ENCODE measurements at regions not wholly inside any gene's neighbourhood (a gene's known extent, or its start where the extent isn't known, plus 50 kb on each side); places are given as distances from the start of the nearest gene placed in this dataset.
"Not testable (repeated sequence)": the region's sequence is repeated elsewhere in the genome, so short reads cannot be mapped to it uniquely, and the experiment has no call there.

DNA sequence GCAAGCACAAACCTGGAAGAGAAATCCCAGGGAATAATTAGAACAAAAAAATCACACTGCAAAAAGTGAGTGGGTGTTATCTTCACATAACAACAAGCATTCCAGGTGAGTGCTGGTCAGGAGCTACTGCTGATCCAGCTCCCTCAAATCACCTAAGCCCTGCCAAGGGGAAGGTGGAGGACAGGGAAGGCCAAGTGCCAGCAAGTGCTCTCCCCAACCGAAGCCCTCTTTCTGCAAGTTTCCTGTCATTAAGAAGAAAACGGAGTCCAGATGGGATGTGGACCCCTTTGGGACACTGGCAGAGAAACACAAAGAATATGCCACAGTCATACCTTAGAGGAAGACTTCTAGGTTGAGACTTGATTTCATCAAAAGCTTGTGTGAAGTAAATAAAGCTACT lies 933.0 kb upstream of the ZNF722 start:
- H3K4me1 Mint-ChIP-seq: no peaks in the 10 kb centered on the region
- no peaks in the 10 kb centered on the region for H3K27me3 Mint-ChIP-seq (ENCODE audit: low read depth)
- H3K27ac Mint-ChIP-seq: no peak overlapping the region
- peaks cover 9% of the 10 kb centered on the region for H3K36me3 Mint-ChIP-seq
- DNase-seq (ENCODE audit: low spot score in 2 of 2, unreplicated experiment in 2 of 2): no peak
- H3K9me3 Mint-ChIP-seq: peaks cover 51% of the 10 kb centered on the region
- no peak overlapping the region for H3K4me3 Mint-ChIP-seq
- no peak for TF ChIP-seq CTCF (IDR thresholded peaks at IDR 0.05; ENCODE audit: unreplicated experiment)

DNA sequence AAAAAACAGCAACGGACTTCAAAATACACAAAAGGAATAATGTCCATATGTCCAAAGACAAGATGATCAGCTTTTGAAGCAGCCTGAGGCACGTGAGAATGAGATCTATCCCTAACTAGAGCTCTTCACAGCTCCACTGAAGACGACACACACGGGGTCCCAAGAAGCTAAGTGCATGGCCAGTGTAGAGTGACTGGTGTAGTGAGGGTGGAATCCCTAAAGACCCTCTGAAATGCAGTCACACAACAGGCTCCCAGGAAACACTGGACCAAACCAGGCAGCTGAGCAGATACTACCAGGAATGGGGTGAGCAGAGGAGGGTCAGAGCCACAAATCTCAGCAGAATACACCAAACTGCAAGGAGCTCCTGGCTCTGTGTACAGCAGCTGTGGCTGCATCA lies 932.4 kb upstream of the ZNF722 start:
- H3K36me3 Mint-ChIP-seq; H3K4me3 Mint-ChIP-seq; H3K4me1 Mint-ChIP-seq; H3K27me3 Mint-ChIP-seq (ENCODE audit: low read depth); DNase-seq (ENCODE audit: low spot score in 2 of 2, unreplicated experiment in 2 of 2); H3K27ac Mint-ChIP-seq: not testable (repeated sequence)
- H3K9me3 Mint-ChIP-seq: peaks cover 56% of the 10 kb centered on the region

- peaks cover 12% of the 10 kb centered on the region for H3K36me3 Mint-ChIP-seq
These were observed 930.6 kb upstream of the ZNF722 start for GRCh38 chr7:63067897-63068585.

DNA sequence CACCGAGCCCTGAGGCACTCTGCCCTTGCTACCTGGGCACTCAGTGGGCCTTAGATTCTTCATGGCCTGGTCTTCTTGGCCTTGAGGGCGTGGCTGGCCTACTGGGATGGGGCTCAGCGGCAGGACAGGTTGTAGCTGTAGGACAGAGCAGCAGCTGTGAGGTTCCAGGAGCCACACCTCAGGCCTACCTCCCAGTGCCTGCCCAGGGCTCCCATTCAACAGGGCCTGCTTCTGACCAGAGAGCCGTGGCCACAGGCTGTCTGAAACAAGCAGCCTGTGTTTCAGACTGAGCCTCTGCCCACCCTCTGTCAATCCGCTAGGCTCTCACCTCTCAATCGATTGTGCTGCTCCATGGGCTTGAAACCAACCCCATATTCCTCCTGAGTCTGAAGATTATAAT lies 928.0 kb upstream of the ZNF722 start:
- Mint-ChIP-seq H3K4me1 (no peaks in the 10 kb centered on the region), H3K36me3 (peaks cover 12% of the 10 kb centered on the region), H3K27ac (no peak overlapping the region), H3K4me3 (no peak overlapping the region), H3K27me3 (ENCODE audit: low read depth) (no peaks in the 10 kb centered on the region), H3K9me3 (peaks cover 70% of the 10 kb centered on the region)
- DNase-seq (ENCODE audit: low spot score in 2 of 2, unreplicated experiment in 2 of 2): no peak
- TF ChIP-seq CTCF (IDR thresholded peaks at IDR 0.05; ENCODE audit: unreplicated experiment): no peak

More at GRCh38 chr7:63067897-63068585, 930.6 kb upstream of the ZNF722 start:
- no peak overlapping the region for H3K4me3 Mint-ChIP-seq
- no peak for DNase-seq (ENCODE audit: low spot score in 2 of 2, unreplicated experiment in 2 of 2)
- no peak overlapping the region for H3K27ac Mint-ChIP-seq
- TF ChIP-seq CTCF (IDR thresholded peaks at IDR 0.05; ENCODE audit: unreplicated experiment): no peak
- H3K9me3 Mint-ChIP-seq: peaks cover 62% of the 10 kb centered on the region
- no peaks in the 10 kb centered on the region for H3K27me3 Mint-ChIP-seq (ENCODE audit: low read depth)
- H3K4me1 Mint-ChIP-seq: no peaks in the 10 kb centered on the region

DNA sequence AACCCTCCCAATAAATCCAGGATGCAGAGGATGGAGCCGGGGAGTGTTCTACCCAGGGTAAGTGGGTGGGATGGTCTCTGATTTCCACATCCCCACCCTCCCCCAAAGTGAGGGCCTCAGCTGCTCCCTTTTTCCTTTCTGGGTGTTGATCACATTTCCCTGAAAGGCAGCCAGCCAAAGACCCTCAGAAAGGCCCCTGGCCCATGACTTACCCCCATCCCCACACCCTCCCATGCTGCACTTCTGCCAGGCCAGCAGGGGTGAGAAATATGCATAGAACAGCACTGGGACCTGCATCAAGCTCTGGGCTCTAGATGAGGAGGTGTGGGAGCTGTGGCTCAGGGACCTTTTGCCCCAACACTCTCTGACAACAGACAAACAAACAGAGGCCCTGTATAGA lies 927.3 kb upstream of the ZNF722 start:
- Mint-ChIP-seq H3K27me3 (ENCODE audit: low read depth) (no peaks in the 10 kb centered on the region), H3K4me3 (no peak overlapping the region), H3K9me3 (peaks cover 68% of the 10 kb centered on the region), H3K4me1 (no peaks in the 10 kb centered on the region), H3K27ac (no peak overlapping the region), H3K36me3 (peaks cover 8% of the 10 kb centered on the region)
- DNase-seq (ENCODE audit: low spot score in 2 of 2, unreplicated experiment in 2 of 2): no peak
- no peak for TF ChIP-seq CTCF (IDR thresholded peaks at IDR 0.05; ENCODE audit: unreplicated experiment)

- H3K36me3 Mint-ChIP-seq: peaks cover 8% of the 10 kb centered on the region
- DNase-seq (ENCODE audit: low spot score in 2 of 2, unreplicated experiment in 2 of 2): no peak
- H3K27me3 Mint-ChIP-seq (ENCODE audit: low read depth): no peaks in the 10 kb centered on the region
- H3K4me1 Mint-ChIP-seq: no peaks in the 10 kb centered on the region
- no peak overlapping the region for H3K4me3 Mint-ChIP-seq
- no peak overlapping the region for H3K27ac Mint-ChIP-seq
- no peak for TF ChIP-seq CTCF (IDR thresholded peaks at IDR 0.05; ENCODE audit: unreplicated experiment)
- peaks cover 62% of the 10 kb centered on the region for H3K9me3 Mint-ChIP-seq
These were observed 926.7 kb upstream of the ZNF722 start for GRCh38 chr7:63071920-63072319.

All from mesothelial cell of epicardium (in vitro differentiated cells).